IMR-90 (cell line): ENCODE measurements at regions not wholly inside any gene's neighbourhood (a gene's known extent, or its start where the extent isn't known, plus 50 kb on each side); places are given as distances from the start of the nearest gene placed in this dataset.

Experiments
- ATAC-seq: fragments of 200-7000 bp; cut with Tn5 transposase; 2 replicates; pipeline ENCODE4 v1.9.1; 2020; ENCODE audit warnings: low read depth, mild to moderate bottlenecking, moderate library complexity
- BruUV-seq: library from RNA; stranded (reverse); fragments of 400-500 nt; replicated peaks from 2 replicates; lab custom pipeline; 2021; lab: Mats Ljungman, UMichigan
- CTCF ChIA-PET: fragments of 300-600 bp; formaldehyde crosslinking; extraction: SDS; loops from one replicate; lab custom pipeline; 2021; ENCODE audit warnings: antibody characterized with exemption; lab: Yijun Ruan, JAX
- POLR2A ChIA-PET: fragments of 300-600 bp; sonication (Branson Sonifier 250); formaldehyde crosslinking; loops from one replicate; lab custom pipeline; 2022; ENCODE audit warnings: antibody characterized with exemption; ENCODE audit not compliant: unreplicated experiment; lab: Charles Lee
- DNase-seq: peaks from one replicate; pipeline ENCODE4 v3.0.0; 2013
- H2AFZ ChIP-seq: replicated peaks from 2 replicates; pipeline ENCODE3; 2013; ENCODE audit warnings: low read length, mild to moderate bottlenecking; ENCODE audit not compliant: poor library complexity
- H2AK5ac ChIP-seq: 2 replicates; pipeline ENCODE4 v1.6.1; 2013; ENCODE audit warnings: low read depth, low read length, inconsistent platforms
- H2AK9ac ChIP-seq: replicated peaks from 2 replicates; pipeline ENCODE3; 2013; ENCODE audit warnings: mild to moderate bottlenecking, low read depth, low read length, moderate library complexity; ENCODE audit not compliant: poor library complexity
- H2BK120ac ChIP-seq: 2 replicates; pipeline ENCODE4 v1.6.1; 2013; ENCODE audit warnings: low read depth, low read length, inconsistent platforms
- H2BK15ac ChIP-seq: 3 replicates; pipeline ENCODE4 v1.6.1; 2013; ENCODE audit warnings: low read depth, low read length, inconsistent platforms
- H2BK20ac ChIP-seq: 2 replicates; pipeline ENCODE4 v1.6.1; 2013; ENCODE audit warnings: low read depth, mild to moderate bottlenecking, inconsistent platforms, low read length, moderate library complexity
- H2BK5ac ChIP-seq: 2 replicates; pipeline ENCODE4 v1.6.1; 2013; ENCODE audit warnings: mild to moderate bottlenecking, low read depth, low read length, inconsistent platforms; ENCODE audit not compliant: poor library complexity, severe bottlenecking
- H3K14ac ChIP-seq: replicated peaks from 2 replicates; pipeline ENCODE4 v1.6.1; 2013; ENCODE audit warnings: low read depth, low read length, inconsistent platforms
- H3K18ac ChIP-seq: 2 replicates; pipeline ENCODE4 v1.6.1; 2013; ENCODE audit warnings: low read depth, low read length, control low read depth
- H3K23ac ChIP-seq: 2 replicates; pipeline ENCODE4 v1.6.1; 2013; ENCODE audit warnings: low read depth, low read length, inconsistent platforms
- H3K27ac ChIP-seq: 2 replicates; pipeline ENCODE4 v1.5.1; 2013; ENCODE audit warnings: mild to moderate bottlenecking, control low read depth, low read length; ENCODE audit not compliant: insufficient read depth
- H3K27me3 ChIP-seq: 2 replicates; pipeline ENCODE4 v1.6.1; 2013; ENCODE audit warnings: low read length; ENCODE audit not compliant: control insufficient read depth, insufficient read depth
- H3K36me3 ChIP-seq: 2 replicates; pipeline ENCODE4 v1.6.1; 2013; ENCODE audit warnings: low read length, mixed read lengths; ENCODE audit not compliant: control insufficient read depth, insufficient read depth
- H3K4ac ChIP-seq: 2 replicates; pipeline ENCODE4 v1.6.1; 2013; ENCODE audit warnings: low read depth, low read length, inconsistent platforms
- H3K4me1 ChIP-seq: 2 replicates; pipeline ENCODE4 v1.6.1; 2013; ENCODE audit warnings: low read length, mixed read lengths; ENCODE audit not compliant: control insufficient read depth, insufficient read depth
- H3K4me2 ChIP-seq: 2 replicates; pipeline ENCODE4 v1.6.1; 2013; ENCODE audit warnings: low read depth, mild to moderate bottlenecking, control low read depth, low read length, moderate library complexity
- H3K4me3 ChIP-seq: 2 replicates; pipeline ENCODE4 v1.5.1; 2013; ENCODE audit warnings: low read depth, mild to moderate bottlenecking, control low read depth, low read length, moderate library complexity; ENCODE audit not compliant: insufficient read depth
- H3K56ac ChIP-seq: 2 replicates; pipeline ENCODE4 v1.6.1; 2013; ENCODE audit warnings: low read length, inconsistent platforms; ENCODE audit not compliant: insufficient read depth; ENCODE audit errors: extremely low read depth
- H3K79me1 ChIP-seq, 2 experiments: 2 replicates each; pipeline ENCODE4 v1.6.1; 2013; ENCODE audit warnings: low read length in 2 of 2, inconsistent platforms in 1 of 2, low read depth in 1 of 2
- H3K9ac ChIP-seq: 2 replicates; pipeline ENCODE4 v1.6.1; 2013; ENCODE audit warnings: low read depth, low read length, control low read depth
- H3K9me1 ChIP-seq: 2 replicates; pipeline ENCODE4 v1.6.1; 2013; ENCODE audit warnings: low read length, inconsistent platforms; ENCODE audit not compliant: insufficient read depth
- H3K9me3 ChIP-seq: 2 replicates; pipeline ENCODE4 v1.6.1; 2013; ENCODE audit warnings: low read length; ENCODE audit not compliant: control insufficient read depth, insufficient read depth
- H4K20me1 ChIP-seq: 2 replicates; pipeline ENCODE4 v1.6.1; 2013; ENCODE audit warnings: low read length, inconsistent platforms; ENCODE audit not compliant: insufficient read depth
- H4K5ac ChIP-seq: 2 replicates; pipeline ENCODE4 v1.6.1; 2013; ENCODE audit warnings: mild to moderate bottlenecking, low read depth, low read length, control low read depth
- H4K8ac ChIP-seq, 2 experiments: 2 replicates each; pipeline ENCODE4 v1.6.1; 2013; ENCODE audit warnings: low read depth in 2 of 2, low read length in 2 of 2, control low read depth in 1 of 2, inconsistent platforms in 1 of 2
- H4K91ac ChIP-seq: 2 replicates; pipeline ENCODE4 v1.6.1; 2013; ENCODE audit warnings: low read depth, low read length, inconsistent platforms; ENCODE audit not compliant: insufficient read depth
- BHLHE40 ChIP-seq: fragments of 150-350 bp; IDR thresholded peaks from 2 replicates; pipeline ENCODE4 v1.6.1; 2016; ENCODE audit warnings: mild to moderate bottlenecking, low read depth, low read length
- CHD1 ChIP-seq: IDR thresholded peaks from 2 replicates; pipeline ENCODE4 v1.6.1; 2012; ENCODE audit warnings: low read depth, low read length, improper control_type of control experiment
- CTCF ChIP-seq: conservative IDR thresholded peaks from 2 replicates; pipeline ENCODE4 v1.5.1; 2012; ENCODE audit warnings: mild to moderate bottlenecking, low read depth, low read length, improper control_type of control experiment
- MXI1 ChIP-seq: IDR thresholded peaks from 2 replicates; pipeline ENCODE4 v1.6.1; 2012; ENCODE audit warnings: low read depth, mild to moderate bottlenecking, low read length, moderate library complexity, borderline replicate concordance
- NFE2L2 ChIP-seq: fragments of 150-350 bp; IDR thresholded peaks from 2 replicates; pipeline ENCODE4 v1.6.1; 2016; ENCODE audit warnings: low read depth, mild to moderate bottlenecking, low read length
- POLR2A ChIP-seq: IDR thresholded peaks from 2 replicates; pipeline ENCODE4 v1.6.1; 2012; ENCODE audit warnings: mild to moderate bottlenecking, low read depth, low read length
- USF2 ChIP-seq: fragments of 150-350 bp; IDR thresholded peaks from 2 replicates; pipeline ENCODE4 v1.6.1; 2017; ENCODE audit warnings: mild to moderate bottlenecking, antibody characterized with exemption, low read length, low read depth
- WGBS, 2 experiments: methylation state at CpG; one replicate each; pipeline versions ENCODE4 v1.1.5 to v1.1.7; 2013; ENCODE audit warnings: missing lambda C conversion rate in 2 of 2; ENCODE audit not compliant: insufficient read length in 1 of 2; ENCODE audit errors: extremely low coverage in 2 of 2; 5-methylcytosine and 5-hydroxymethylcytosine counted together
- dilution Hi-C: fragments of 300-500 bp; cut with HindIII; formaldehyde crosslinking; loops from one replicate; pipeline ENCODE4 v1.14.3; 2018; ENCODE audit warnings: low sequenced_read_pairs; ENCODE audit not compliant: unreplicated experiment
- in situ Hi-C: fragments of 300-500 bp; cut with MboI; formaldehyde crosslinking; loops from 3 replicates; pipeline ENCODE4 v1.14.3; 2019; ENCODE audit warnings: low sequenced_read_pairs, inconsistent platforms, mixed read lengths
- intact Hi-C: fragments of 100-400 bp; cut with micrococcal nuclease; formaldehyde crosslinking; loops from 2 replicates; pipeline ENCODE4 v1.10.0; 2022

- Histone ChIP-seq H4K5ac (no peak overlapping the region), H2AFZ (no peak overlapping the region), H3K9me1 (no peaks in the 10 kb centered on the region), H3K18ac (no peak overlapping the region), H3K27me3 (no peaks in the 10 kb centered on the region), H2AK9ac (no peak overlapping the region), H3K56ac (no peak overlapping the region), H3K4ac (no peak overlapping the region), H3K4me3 (no peak overlapping the region), H3K27ac (no peak overlapping the region), H2AK5ac (no peak overlapping the region), H4K8ac (no peak overlapping the region), H3K14ac (no peak overlapping the region), H3K23ac (no peak overlapping the region), H3K9me3 (peaks cover 42% of the 10 kb centered on the region), H3K4me1 (no peaks in the 10 kb centered on the region), H2BK20ac (no peak overlapping the region), H2BK5ac (no peak overlapping the region), H2BK120ac (no peak overlapping the region), H4K20me1 (no peaks in the 10 kb centered on the region), H2BK15ac (no peak overlapping the region), H3K9ac (no peak overlapping the region), H3K79me1 (no peaks in the 10 kb centered on the region), H3K4me2 (no peak overlapping the region), H4K91ac (no peak overlapping the region), H3K36me3 (no peaks in the 10 kb centered on the region)
- no TSS peak for BruUV-seq
- no CpG with 5 or more reads among the region's 12 CpGs for WGBS, 2 experiments
- intact Hi-C loops (no loop called here), in situ Hi-C loops (no loop called here), dilution Hi-C loops (no loop called here)
- TF ChIP-seq CTCF = no peak
- no peak for TF ChIP-seq NFE2L2
- TF ChIP-seq CHD1 = no peak
- no peak for TF ChIP-seq POLR2A
- TF ChIP-seq MXI1 = no peak
- TF ChIP-seq USF2 = no peak
- no peak for TF ChIP-seq BHLHE40
- ChIA-PET CTCF (no interaction called here), POLR2A (no interaction called here)
- no peak for DNase-seq
- no peak for ATAC-seq
Measured at GRCh38 chr1:5473268-5473667, 519.0 kb downstream of the NPHP4 start.
